HL-60 (cell line): ENCODE measurements at regions not wholly inside any gene's neighbourhood (a gene's known extent, or its start where the extent isn't known, plus 50 kb on each side); places are given as distances from the start of the nearest gene placed in this dataset.

Experiments
- GABPA ChIP-seq: IDR thresholded peaks from 2 replicates; pipeline ENCODE4 v1.6.1; 2012; ENCODE audit warnings: low read depth
- POLR2AphosphoS5 ChIP-seq: IDR thresholded peaks from 2 replicates; pipeline ENCODE4 v1.6.1; 2012; ENCODE audit warnings: low read depth
- TF ChIP-seq, protein P1 (sequence below): IDR thresholded peaks from one replicate; pipeline ENCODE4 v1.5.1; 2011; ENCODE audit warnings: low read length, control low read depth, inconsistent platforms; ENCODE audit not compliant: insufficient read depth
- TF ChIP-seq, protein P2 (sequence below): IDR thresholded peaks from 2 replicates; pipeline ENCODE4 v1.6.1; 2012; ENCODE audit warnings: low read depth; ENCODE audit not compliant: insufficient replicate concordance

DNA sequence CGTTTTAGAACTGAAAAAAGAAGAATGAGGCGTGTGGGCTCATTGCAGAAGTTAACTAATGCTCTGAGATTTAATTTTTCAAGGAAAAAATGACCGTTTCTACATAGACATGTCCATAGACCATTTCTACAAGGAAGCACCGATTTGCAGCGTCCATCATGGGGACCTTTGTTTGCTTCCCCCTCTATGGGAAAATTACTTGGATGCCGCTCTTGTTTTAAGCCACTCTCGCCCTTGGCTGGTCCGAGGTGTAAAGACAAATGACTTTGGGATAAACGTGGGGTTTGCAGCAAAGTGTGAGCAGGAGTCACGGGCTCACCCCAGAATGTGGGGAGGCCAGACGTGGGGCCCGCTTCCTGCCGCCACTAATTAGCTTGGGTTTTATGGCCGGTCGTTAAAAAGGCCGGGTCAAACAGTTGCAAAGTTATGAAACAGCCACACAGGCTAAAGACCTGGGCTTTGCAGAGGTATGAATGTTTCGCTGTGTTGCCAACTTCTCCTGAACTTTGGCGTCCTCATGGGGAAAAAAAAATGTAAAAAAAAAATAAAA is 235.9 kb downstream of the SHOX start:
- TF ChIP-seq, protein P1, sequence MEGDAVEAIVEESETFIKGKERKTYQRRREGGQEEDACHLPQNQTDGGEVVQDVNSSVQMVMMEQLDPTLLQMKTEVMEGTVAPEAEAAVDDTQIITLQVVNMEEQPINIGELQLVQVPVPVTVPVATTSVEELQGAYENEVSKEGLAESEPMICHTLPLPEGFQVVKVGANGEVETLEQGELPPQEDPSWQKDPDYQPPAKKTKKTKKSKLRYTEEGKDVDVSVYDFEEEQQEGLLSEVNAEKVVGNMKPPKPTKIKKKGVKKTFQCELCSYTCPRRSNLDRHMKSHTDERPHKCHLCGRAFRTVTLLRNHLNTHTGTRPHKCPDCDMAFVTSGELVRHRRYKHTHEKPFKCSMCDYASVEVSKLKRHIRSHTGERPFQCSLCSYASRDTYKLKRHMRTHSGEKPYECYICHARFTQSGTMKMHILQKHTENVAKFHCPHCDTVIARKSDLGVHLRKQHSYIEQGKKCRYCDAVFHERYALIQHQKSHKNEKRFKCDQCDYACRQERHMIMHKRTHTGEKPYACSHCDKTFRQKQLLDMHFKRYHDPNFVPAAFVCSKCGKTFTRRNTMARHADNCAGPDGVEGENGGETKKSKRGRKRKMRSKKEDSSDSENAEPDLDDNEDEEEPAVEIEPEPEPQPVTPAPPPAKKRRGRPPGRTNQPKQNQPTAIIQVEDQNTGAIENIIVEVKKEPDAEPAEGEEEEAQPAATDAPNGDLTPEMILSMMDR, result no peak
- TF ChIP-seq GABPA (no peak), POLR2AphosphoS5 (no peak)
- TF ChIP-seq, protein P2, sequence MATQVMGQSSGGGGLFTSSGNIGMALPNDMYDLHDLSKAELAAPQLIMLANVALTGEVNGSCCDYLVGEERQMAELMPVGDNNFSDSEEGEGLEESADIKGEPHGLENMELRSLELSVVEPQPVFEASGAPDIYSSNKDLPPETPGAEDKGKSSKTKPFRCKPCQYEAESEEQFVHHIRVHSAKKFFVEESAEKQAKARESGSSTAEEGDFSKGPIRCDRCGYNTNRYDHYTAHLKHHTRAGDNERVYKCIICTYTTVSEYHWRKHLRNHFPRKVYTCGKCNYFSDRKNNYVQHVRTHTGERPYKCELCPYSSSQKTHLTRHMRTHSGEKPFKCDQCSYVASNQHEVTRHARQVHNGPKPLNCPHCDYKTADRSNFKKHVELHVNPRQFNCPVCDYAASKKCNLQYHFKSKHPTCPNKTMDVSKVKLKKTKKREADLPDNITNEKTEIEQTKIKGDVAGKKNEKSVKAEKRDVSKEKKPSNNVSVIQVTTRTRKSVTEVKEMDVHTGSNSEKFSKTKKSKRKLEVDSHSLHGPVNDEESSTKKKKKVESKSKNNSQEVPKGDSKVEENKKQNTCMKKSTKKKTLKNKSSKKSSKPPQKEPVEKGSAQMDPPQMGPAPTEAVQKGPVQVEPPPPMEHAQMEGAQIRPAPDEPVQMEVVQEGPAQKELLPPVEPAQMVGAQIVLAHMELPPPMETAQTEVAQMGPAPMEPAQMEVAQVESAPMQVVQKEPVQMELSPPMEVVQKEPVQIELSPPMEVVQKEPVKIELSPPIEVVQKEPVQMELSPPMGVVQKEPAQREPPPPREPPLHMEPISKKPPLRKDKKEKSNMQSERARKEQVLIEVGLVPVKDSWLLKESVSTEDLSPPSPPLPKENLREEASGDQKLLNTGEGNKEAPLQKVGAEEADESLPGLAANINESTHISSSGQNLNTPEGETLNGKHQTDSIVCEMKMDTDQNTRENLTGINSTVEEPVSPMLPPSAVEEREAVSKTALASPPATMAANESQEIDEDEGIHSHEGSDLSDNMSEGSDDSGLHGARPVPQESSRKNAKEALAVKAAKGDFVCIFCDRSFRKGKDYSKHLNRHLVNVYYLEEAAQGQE, result no peak
